IPS-18a (cell line): ENCODE measurements at regions not wholly inside any gene's neighbourhood (a gene's known extent, or its start where the extent isn't known, plus 50 kb on each side); places are given as distances from the start of the nearest gene placed in this dataset.

Experiments
- H3K27ac ChIP-seq: one replicate; pipeline ENCODE4 v1.5.1; 2013; ENCODE audit warnings: low read length
- H3K27me3 ChIP-seq: one replicate; pipeline ENCODE4 v1.6.1; 2013; ENCODE audit warnings: mild to moderate bottlenecking, low read length; ENCODE audit not compliant: control insufficient read depth, insufficient read depth
- H3K36me3 ChIP-seq: one replicate; pipeline ENCODE4 v1.6.1; 2013; ENCODE audit warnings: low read depth, low read length; ENCODE audit not compliant: control insufficient read depth
- H3K4me1 ChIP-seq: one replicate; pipeline ENCODE4 v1.6.1; 2013; ENCODE audit warnings: low read depth, low read length; ENCODE audit not compliant: control insufficient read depth
- H3K4me3 ChIP-seq: one replicate; pipeline ENCODE4 v1.5.1; 2013; ENCODE audit warnings: low read length
- H3K9ac ChIP-seq: one replicate; pipeline ENCODE4 v1.6.1; 2013; ENCODE audit warnings: mild to moderate bottlenecking, low read length, moderate library complexity
- H3K9me3 ChIP-seq: one replicate; pipeline ENCODE4 v1.6.1; 2013; ENCODE audit warnings: low read depth, low read length; ENCODE audit not compliant: control insufficient read depth

GRCh38 chr2:47315475-47315874 lies 53.6 kb upstream of the EPCAM start:
- Histone ChIP-seq H3K4me3 (no peak overlapping the region), H3K9me3 (no peaks in the 10 kb centered on the region), H3K27me3 (no peaks in the 10 kb centered on the region), H3K36me3 (no peaks in the 10 kb centered on the region), H3K27ac (no peak overlapping the region), H3K4me1 (peaks cover 1% of the 10 kb centered on the region), H3K9ac (no peak overlapping the region)

- no peaks in the 10 kb centered on the region for H3K9me3 ChIP-seq
- H3K4me1 ChIP-seq: peaks cover 12% of the 10 kb centered on the region
- H3K36me3 ChIP-seq: no peaks in the 10 kb centered on the region
- no peak overlapping the region for H3K4me3 ChIP-seq
- H3K9ac ChIP-seq: no peak overlapping the region
- H3K27ac ChIP-seq: no peak overlapping the region
- no peaks in the 10 kb centered on the region for H3K27me3 ChIP-seq
Measured at GRCh38 chr2:47313728-47314127, 55.4 kb upstream of the EPCAM start.

DNA sequence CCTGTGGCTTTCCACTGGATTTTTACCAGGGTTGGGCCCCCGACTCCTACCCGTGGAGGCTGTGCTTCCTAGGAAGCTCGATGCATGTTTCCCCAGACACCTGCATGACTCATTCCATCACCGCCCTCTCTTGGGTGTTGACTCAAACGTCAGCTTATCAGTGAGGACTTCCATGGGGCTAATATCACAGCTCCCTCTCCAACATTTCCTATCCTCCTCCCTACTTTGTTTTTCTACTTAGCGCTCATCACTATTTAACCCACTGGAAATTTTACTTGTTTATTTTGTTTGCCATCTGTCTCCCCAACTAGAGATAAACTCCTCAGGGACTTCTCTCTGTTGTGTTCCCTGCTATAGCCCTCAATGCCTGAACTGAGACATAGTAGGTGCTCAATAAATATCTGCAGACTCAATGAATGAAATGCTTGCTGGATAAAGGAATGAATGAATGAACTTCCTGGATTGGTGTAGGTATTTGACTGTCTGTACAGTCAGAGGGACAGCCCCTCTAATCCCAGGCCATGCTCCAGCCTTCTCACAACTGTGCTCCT lies 55.9 kb upstream of the EPCAM start:
- no peak overlapping the region for H3K27ac ChIP-seq
- H3K9me3 ChIP-seq: no peaks in the 10 kb centered on the region
- no peak overlapping the region for H3K4me3 ChIP-seq
- no peaks in the 10 kb centered on the region for H3K27me3 ChIP-seq
- no peak overlapping the region for H3K9ac ChIP-seq
- H3K36me3 ChIP-seq: no peaks in the 10 kb centered on the region
- H3K4me1 ChIP-seq: peaks cover 12% of the 10 kb centered on the region

GRCh38 chr2:47312491-47312850 lies 56.6 kb upstream of the EPCAM start:
- Histone ChIP-seq H3K36me3 (no peaks in the 10 kb centered on the region), H3K27ac (no peak overlapping the region), H3K9ac (no peak overlapping the region), H3K27me3 (no peaks in the 10 kb centered on the region), H3K4me1 (peaks cover 12% of the 10 kb centered on the region), H3K4me3 (no peak overlapping the region), H3K9me3 (no peaks in the 10 kb centered on the region)

GRCh38 chr2:47311764-47312490 lies 57.2 kb upstream of the EPCAM start:
- H3K27me3 ChIP-seq: no peaks in the 10 kb centered on the region
- no peak overlapping the region for H3K4me3 ChIP-seq
- H3K4me1 ChIP-seq: peaks cover 12% of the 10 kb centered on the region
- H3K9ac ChIP-seq: no peak overlapping the region
- no peak overlapping the region for H3K27ac ChIP-seq
- no peaks in the 10 kb centered on the region for H3K9me3 ChIP-seq
- H3K36me3 ChIP-seq: no peaks in the 10 kb centered on the region

GRCh38 chr2:47310801-47311560 lies 58.1 kb upstream of the EPCAM start:
- Histone ChIP-seq H3K9me3 (no peaks in the 10 kb centered on the region), H3K36me3 (no peaks in the 10 kb centered on the region), H3K27ac (no peak overlapping the region), H3K4me1 (peaks cover 12% of the 10 kb centered on the region), H3K4me3 (no peak overlapping the region), H3K27me3 (no peaks in the 10 kb centered on the region), H3K9ac (no peak overlapping the region)

DNA sequence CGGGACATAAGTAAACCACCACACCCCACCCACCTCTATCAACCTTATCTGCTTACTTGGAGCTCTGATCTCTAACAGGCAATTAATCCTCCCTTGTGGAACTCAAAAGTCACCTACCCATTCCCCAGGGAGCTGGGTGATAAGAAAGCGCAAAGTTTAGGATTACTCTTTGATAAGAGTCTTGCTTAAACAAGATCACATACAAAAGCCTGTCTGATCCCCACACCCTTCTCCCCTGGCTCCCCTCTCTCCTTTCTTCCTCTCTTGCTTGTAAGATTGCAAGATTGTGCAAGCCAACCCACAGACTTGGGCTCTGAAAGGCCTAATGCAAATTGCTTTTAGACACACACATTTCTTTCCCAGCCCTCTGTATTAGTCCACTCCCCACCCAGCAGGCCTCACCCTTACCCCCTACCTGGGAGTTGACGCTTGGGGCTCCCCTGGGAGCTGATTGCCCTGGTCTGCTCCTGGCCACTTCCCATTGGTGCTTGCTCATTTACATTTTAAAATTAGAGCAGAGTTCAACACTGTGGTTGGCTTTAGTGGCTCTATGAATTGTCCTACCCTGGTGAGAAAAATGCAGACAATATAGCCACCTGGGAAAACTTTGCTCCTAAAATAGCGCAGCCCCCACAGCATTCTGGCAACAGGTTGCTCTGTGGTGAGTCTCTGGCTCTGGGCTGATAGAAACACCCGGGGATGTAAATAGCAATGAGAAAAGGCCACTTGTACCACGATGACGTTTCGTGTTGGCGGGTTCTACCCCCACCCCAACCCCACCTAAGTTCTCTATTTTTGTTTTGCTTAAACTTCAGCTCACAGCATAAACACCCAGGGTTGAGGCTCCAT lies 58.9 kb upstream of the EPCAM start:
- Histone ChIP-seq H3K9ac (no peak overlapping the region), H3K27ac (no peak overlapping the region), H3K27me3 (no peaks in the 10 kb centered on the region), H3K4me1 (peaks cover 12% of the 10 kb centered on the region), H3K36me3 (no peaks in the 10 kb centered on the region), H3K4me3 (no peak overlapping the region), H3K9me3 (no peaks in the 10 kb centered on the region)

GRCh38 chr2:47309472-47309951 lies 59.6 kb upstream of the EPCAM start:
- peaks cover 12% of the 10 kb centered on the region for H3K4me1 ChIP-seq
- H3K9ac ChIP-seq: no peak overlapping the region
- H3K36me3 ChIP-seq: no peaks in the 10 kb centered on the region
- H3K27me3 ChIP-seq: no peaks in the 10 kb centered on the region
- no peaks in the 10 kb centered on the region for H3K9me3 ChIP-seq
- H3K4me3 ChIP-seq: no peak overlapping the region
- H3K27ac ChIP-seq: no peak overlapping the region

DNA sequence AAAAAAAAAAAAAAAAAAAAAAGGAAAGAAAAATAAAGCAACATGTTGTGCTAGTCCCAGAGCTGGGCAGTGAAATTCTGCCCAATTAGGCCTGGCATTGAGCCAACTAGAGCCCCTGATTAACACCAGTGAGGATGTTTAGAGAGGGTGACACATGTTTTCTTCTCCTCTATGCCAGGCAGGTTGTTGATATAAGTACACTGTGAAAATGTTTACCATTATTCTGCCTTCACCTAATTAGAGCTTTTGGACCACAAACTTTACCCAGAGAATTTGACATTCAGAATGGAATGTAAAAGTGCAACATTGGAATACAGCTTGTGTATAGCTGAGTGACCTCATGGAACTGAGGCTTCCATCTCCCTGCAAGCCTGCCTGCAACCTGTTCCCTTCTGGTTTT lies 62.0 kb upstream of the EPCAM start:
- Histone ChIP-seq H3K27me3 (no peaks in the 10 kb centered on the region), H3K27ac (no peak overlapping the region)

DNA sequence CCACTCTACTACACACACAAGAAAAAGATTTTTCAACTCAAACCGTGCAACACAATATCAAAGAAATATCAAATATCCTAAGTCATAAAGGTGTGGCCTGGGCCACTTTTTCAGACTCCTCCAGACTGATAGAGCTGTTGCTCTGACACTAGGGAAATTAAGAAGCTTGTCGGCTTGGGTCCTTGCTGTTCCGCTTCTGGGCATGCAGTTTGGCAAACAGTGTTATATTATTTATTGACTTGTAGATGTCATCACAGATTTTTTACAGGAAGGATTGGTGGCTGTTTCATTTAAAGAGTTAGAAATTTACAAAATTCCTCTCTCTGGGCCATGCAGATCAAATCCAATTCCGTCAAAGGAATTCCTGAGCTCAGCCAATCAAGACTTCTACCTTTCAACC lies 64.5 kb upstream of the EPCAM start:
- Histone ChIP-seq H3K9me3 (no peaks in the 10 kb centered on the region), H3K27ac (no peak overlapping the region), H3K27me3 (no peaks in the 10 kb centered on the region), H3K4me3 (no peak overlapping the region), H3K36me3 (no peaks in the 10 kb centered on the region), H3K4me1 (peaks cover 10% of the 10 kb centered on the region), H3K9ac (no peak overlapping the region)

More for the DNA sequence above, 62.0 kb upstream of the EPCAM start:
- Histone ChIP-seq H3K36me3 (no peaks in the 10 kb centered on the region), H3K9me3 (no peaks in the 10 kb centered on the region), H3K4me3 (no peak overlapping the region), H3K9ac (no peak overlapping the region), H3K4me1 (peaks cover 20% of the 10 kb centered on the region)
